ENCODE measurements at regions not wholly inside any gene's neighbourhood (a gene's known extent, or its start where the extent isn't known, plus 50 kb on each side); places are given as distances from the start of the nearest gene placed in this dataset.

DNA sequence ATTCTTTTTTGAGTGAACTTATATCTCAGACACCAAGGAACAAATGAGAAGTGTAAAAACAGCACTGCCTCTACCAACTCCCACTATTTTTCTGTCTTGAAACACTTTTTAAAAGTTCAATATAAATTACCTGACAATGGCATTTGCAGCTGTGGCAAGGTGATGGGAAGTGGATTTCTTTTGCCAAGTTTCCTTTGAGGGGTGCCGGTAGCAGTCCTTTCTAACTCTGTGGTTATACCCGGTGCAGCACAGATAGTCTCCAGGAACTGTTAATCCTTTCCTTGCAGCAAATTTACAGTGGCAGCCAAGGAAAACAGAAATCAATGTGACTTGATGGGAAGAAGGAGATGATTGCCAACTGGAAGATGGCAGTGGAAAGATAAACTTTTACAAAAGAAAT is 243.7 kb downstream of the BCAT1 start:
- ChIA-PET RAD21 (ENCODE audit: low non-redundant PET in 1 of 2, low total read pairs in 2 of 2, uncharacterized antibody in 2 of 2, unreplicated experiment in 2 of 2) (no interaction called here), POLR2A (no interaction called here), CTCF (no interaction called here)
- H3K9me3 ChIP-seq (ENCODE audit: control insufficient read depth in 1 of 2, insufficient read depth in 1 of 2, low read depth in 1 of 2, low read length in 2 of 2), result peaks cover 0 to 6% of the 10 kb centered on the region in 2 experiments; a peak in 2 of 4 replicates
- TF ChIP-seq EZH2phosphoT487 (IDR thresholded peaks at IDR 0.05; ENCODE audit: borderline replicate concordance), result no peak
- no peak for TF ChIP-seq ELF1 (IDR thresholded peaks at IDR 0.05; ENCODE audit: borderline replicate concordance, low read depth)
- TF ChIP-seq SIN3A (IDR thresholded peaks at IDR 0.05; ENCODE audit: low read depth), result no peak
- TF ChIP-seq ATF3 (IDR thresholded peaks at IDR 0.05), result no peak
- TF ChIP-seq SRF (IDR thresholded peaks at IDR 0.05; ENCODE audit: low read depth), result no peak
- TF ChIP-seq CEBPB (IDR thresholded peaks at IDR 0.05; ENCODE audit: low read depth), result no peak
- TF ChIP-seq CTCF (IDR thresholded peaks at IDR 0.05 in 2 of 3, conservative IDR thresholded peaks at IDR 0.05 in 1 of 3; ENCODE audit: borderline replicate concordance in 1 of 3, insufficient read depth in 1 of 3, low read depth in 2 of 3, low read length in 2 of 3), result no peak
- no peak for TF ChIP-seq CBX3 (IDR thresholded peaks at IDR 0.05; ENCODE audit: low read depth)
- TF ChIP-seq RAD21 (IDR thresholded peaks at IDR 0.05; ENCODE audit: low read depth), result no peak
- no peak for TF ChIP-seq SP1 (IDR thresholded peaks at IDR 0.05; ENCODE audit: low read depth)
- DNase-seq (ENCODE audit: low read depth, low spot score), result no peak
- no peak overlapping the region for H3K4me2 ChIP-seq (ENCODE audit: low read length)
- H4K20me1 ChIP-seq (ENCODE audit: insufficient read depth), result no peaks in the 10 kb centered on the region
- no peak for ATAC-seq
- no peaks in the 10 kb centered on the region for H3K9me2 ChIP-seq (ENCODE audit: insufficient read depth)
- BruUV-seq (replicated peaks), result no TSS peak
- no peaks in the 10 kb centered on the region for H3K27me3 ChIP-seq (ENCODE audit: insufficient read depth, low read length)
- no peak overlapping the region for H3K27ac ChIP-seq (ENCODE audit: low read depth, low read length)
- H2AFZ ChIP-seq (ENCODE audit: low read depth, low read length, poor library complexity, severe bottlenecking), result no peak overlapping the region
- no peak overlapping the region for H3K9ac ChIP-seq (ENCODE audit: low read length)
- H3K79me2 ChIP-seq (ENCODE audit: insufficient read depth, low read length), result no peaks in the 10 kb centered on the region
- no peak overlapping the region for H3K4me3 ChIP-seq (replicated peaks in 1 of 2; ENCODE audit: low read depth in 1 of 2, low read length in 2 of 2)
- H3K4me1 ChIP-seq (ENCODE audit: control insufficient read depth in 1 of 2, insufficient read depth in 2 of 2, low read length in 2 of 2), result no peaks in the 10 kb centered on the region
- intact Hi-C loops (cut with micrococcal nuclease), result no loop called here
- no peaks in the 10 kb centered on the region for H3K36me3 ChIP-seq (ENCODE audit: control insufficient read depth in 1 of 2, insufficient read depth in 2 of 2, low read length in 2 of 2)

DNA sequence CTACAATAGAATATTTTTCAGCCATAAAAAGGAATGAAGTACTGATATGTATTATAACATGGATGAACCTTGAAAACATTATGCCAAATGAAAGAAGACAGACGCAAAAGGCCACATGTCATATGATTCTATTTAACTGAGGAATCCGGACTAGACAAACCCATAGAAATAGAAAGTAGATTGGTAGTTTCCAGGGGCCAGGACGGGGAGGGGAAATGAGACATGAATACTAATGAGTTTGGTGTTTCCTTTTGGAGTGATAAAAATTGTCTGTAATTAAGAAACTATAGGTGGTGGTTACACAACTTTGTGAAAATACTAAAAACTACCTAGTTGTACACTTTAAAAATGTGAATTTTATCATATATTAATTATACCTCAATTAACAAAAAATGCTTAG is 247.6 kb downstream of the BCAT1 start:
- H4K20me1 ChIP-seq (ENCODE audit: insufficient read depth), result no peaks in the 10 kb centered on the region
- CTCF ChIA-PET, result no interaction called here
- no peaks in the 10 kb centered on the region for H3K79me2 ChIP-seq (ENCODE audit: insufficient read depth, low read length)
- no peak for DNase-seq (ENCODE audit: low read depth, low spot score)
- no peak overlapping the region for H2AFZ ChIP-seq (ENCODE audit: low read depth, low read length, poor library complexity, severe bottlenecking)
- no peaks in the 10 kb centered on the region for H3K9me2 ChIP-seq (ENCODE audit: insufficient read depth)
- no TSS peak for BruUV-seq (replicated peaks)
- peaks cover 0 to 6% of the 10 kb centered on the region in 2 experiments; a peak in 2 of 4 replicates for H3K9me3 ChIP-seq (ENCODE audit: control insufficient read depth in 1 of 2, insufficient read depth in 1 of 2, low read depth in 1 of 2, low read length in 2 of 2)
- H3K27me3 ChIP-seq (ENCODE audit: insufficient read depth, low read length), result no peaks in the 10 kb centered on the region
- no peaks in the 10 kb centered on the region for H3K4me1 ChIP-seq (ENCODE audit: control insufficient read depth in 1 of 2, insufficient read depth in 2 of 2, low read length in 2 of 2)
- no peaks in the 10 kb centered on the region for H3K36me3 ChIP-seq (ENCODE audit: control insufficient read depth in 1 of 2, insufficient read depth in 2 of 2, low read length in 2 of 2)
- H3K27ac ChIP-seq (ENCODE audit: low read depth, low read length), result no peak overlapping the region
- no peak overlapping the region for H3K9ac ChIP-seq (ENCODE audit: low read length)
- no peak overlapping the region for H3K4me3 ChIP-seq (replicated peaks in 1 of 2; ENCODE audit: low read depth in 1 of 2, low read length in 2 of 2)
- H3K4me2 ChIP-seq (ENCODE audit: low read length), result no peak overlapping the region
- no peak for ATAC-seq
- POLR2A ChIA-PET, result no interaction called here
- intact Hi-C loops (cut with micrococcal nuclease), result no loop called here
- RAD21 ChIA-PET (ENCODE audit: low non-redundant PET in 1 of 2, low total read pairs in 2 of 2, uncharacterized antibody in 2 of 2, unreplicated experiment in 2 of 2), result no interaction called here
- no peak for TF ChIP-seq SIN3A (IDR thresholded peaks at IDR 0.05; ENCODE audit: low read depth)
- no peak for TF ChIP-seq ELF1 (IDR thresholded peaks at IDR 0.05; ENCODE audit: borderline replicate concordance, low read depth)
- no peak for TF ChIP-seq RAD21 (IDR thresholded peaks at IDR 0.05; ENCODE audit: low read depth)
- TF ChIP-seq REST (IDR thresholded peaks at IDR 0.05; ENCODE audit: low read depth), result no peak
- TF ChIP-seq EZH2phosphoT487 (IDR thresholded peaks at IDR 0.05; ENCODE audit: borderline replicate concordance), result no peak
- TF ChIP-seq CBX3 (IDR thresholded peaks at IDR 0.05; ENCODE audit: low read depth), result no peak
- TF ChIP-seq ZFX (IDR thresholded peaks at IDR 0.05), result no peak
- TF ChIP-seq ATF3 (IDR thresholded peaks at IDR 0.05), result no peak

All from HCT116 (cell line).